Mesothelial cell of epicardium (in vitro differentiated cells): ENCODE measurements at regions not wholly inside any gene's neighbourhood (a gene's known extent, or its start where the extent isn't known, plus 50 kb on each side); places are given as distances from the start of the nearest gene placed in this dataset.

Experiments used
- DNase-seq, 2 experiments: peaks; one replicate each; pipeline ENCODE4 v3.0.0; 2021; ENCODE audit warnings: low spot score in 2 of 2; ENCODE audit not compliant: unreplicated experiment in 2 of 2
- H3K27ac Mint-ChIP-seq: 2 replicates; pipeline ENCODE4 v1.8.0; 2021; ENCODE audit warnings: mixed read lengths
- H3K27me3 Mint-ChIP-seq: 2 replicates; pipeline ENCODE4 v1.8.0; 2021; ENCODE audit warnings: low read depth, mixed read lengths
- H3K36me3 Mint-ChIP-seq: 2 replicates; pipeline ENCODE4 v1.8.0; 2021; ENCODE audit warnings: mixed read lengths
- H3K4me1 Mint-ChIP-seq: 2 replicates; pipeline ENCODE4 v1.8.0; 2021; ENCODE audit warnings: mixed read lengths
- H3K4me3 Mint-ChIP-seq: 2 replicates; pipeline ENCODE4 v1.8.0; 2021; ENCODE audit warnings: mild to moderate bottlenecking, moderate library complexity, mixed read lengths
- H3K9me3 Mint-ChIP-seq: 2 replicates; pipeline ENCODE4 v1.8.0; 2021; ENCODE audit warnings: mixed read lengths
- TF ChIP-seq, protein P1 (sequence below): fragments of 200-600 bp; sonication (generic); IDR thresholded peaks from one replicate; pipeline ENCODE4 v1.5.0; 2021; ENCODE audit warnings: antibody characterized with exemption; ENCODE audit not compliant: unreplicated experiment

DNA sequence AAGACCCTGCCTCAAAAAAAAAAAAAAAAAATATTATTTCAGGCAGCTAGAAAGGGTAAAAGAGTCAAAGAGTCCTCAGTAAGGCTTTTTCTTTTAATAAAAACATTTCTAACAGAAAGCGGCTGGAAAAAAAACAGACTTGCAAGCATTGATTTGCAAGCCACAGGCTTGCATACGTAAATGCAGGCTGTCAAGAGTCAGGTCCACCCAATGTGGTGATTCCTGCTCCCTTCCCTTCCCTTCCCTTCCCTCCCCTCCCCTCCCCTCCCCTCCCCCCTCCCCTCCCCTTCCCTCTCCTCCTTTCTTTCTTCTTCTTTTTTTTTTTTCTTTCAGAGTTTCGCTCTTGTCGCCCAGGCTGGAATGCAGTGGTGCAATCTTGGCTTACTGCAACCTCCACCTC, 74.4 kb upstream of the GULP1 start:
- TF ChIP-seq, protein P1, sequence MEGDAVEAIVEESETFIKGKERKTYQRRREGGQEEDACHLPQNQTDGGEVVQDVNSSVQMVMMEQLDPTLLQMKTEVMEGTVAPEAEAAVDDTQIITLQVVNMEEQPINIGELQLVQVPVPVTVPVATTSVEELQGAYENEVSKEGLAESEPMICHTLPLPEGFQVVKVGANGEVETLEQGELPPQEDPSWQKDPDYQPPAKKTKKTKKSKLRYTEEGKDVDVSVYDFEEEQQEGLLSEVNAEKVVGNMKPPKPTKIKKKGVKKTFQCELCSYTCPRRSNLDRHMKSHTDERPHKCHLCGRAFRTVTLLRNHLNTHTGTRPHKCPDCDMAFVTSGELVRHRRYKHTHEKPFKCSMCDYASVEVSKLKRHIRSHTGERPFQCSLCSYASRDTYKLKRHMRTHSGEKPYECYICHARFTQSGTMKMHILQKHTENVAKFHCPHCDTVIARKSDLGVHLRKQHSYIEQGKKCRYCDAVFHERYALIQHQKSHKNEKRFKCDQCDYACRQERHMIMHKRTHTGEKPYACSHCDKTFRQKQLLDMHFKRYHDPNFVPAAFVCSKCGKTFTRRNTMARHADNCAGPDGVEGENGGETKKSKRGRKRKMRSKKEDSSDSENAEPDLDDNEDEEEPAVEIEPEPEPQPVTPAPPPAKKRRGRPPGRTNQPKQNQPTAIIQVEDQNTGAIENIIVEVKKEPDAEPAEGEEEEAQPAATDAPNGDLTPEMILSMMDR: no peak
- H3K27ac Mint-ChIP-seq: no peak overlapping the region
- no peaks in the 10 kb centered on the region for H3K9me3 Mint-ChIP-seq
- no peaks in the 10 kb centered on the region for H3K36me3 Mint-ChIP-seq
- H3K27me3 Mint-ChIP-seq: no peaks in the 10 kb centered on the region
- H3K4me1 Mint-ChIP-seq: peaks cover 16% of the 10 kb centered on the region
- no peak overlapping the region for H3K4me3 Mint-ChIP-seq
- no peak for DNase-seq

DNA sequence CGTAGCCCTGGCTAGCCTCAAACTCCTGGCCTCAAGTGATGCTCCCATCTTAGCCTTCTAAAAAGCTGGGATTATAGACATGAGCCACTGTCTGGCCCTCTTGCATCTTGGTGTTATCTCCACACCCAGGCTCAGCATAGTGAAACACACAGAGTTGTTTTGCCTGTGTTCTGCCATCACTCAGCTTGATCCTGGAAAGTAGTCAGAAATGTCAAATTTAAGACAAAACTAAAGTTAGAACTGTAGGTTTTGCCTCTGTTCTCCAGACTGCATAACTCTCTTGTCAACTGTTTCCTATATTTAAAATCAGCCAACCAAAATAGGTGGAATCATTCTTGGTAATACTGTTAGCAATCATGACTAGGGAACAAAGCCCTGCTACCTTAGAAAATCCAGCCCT, 72.1 kb upstream of the GULP1 start:
- peaks cover 5% of the 10 kb centered on the region for H3K9me3 Mint-ChIP-seq
- DNase-seq: no peak
- H3K27ac Mint-ChIP-seq: peak overlapping the region; percentile 88
- peaks cover 24% of the 10 kb centered on the region for H3K4me1 Mint-ChIP-seq
- no peaks in the 10 kb centered on the region for H3K27me3 Mint-ChIP-seq
- H3K36me3 Mint-ChIP-seq: no peaks in the 10 kb centered on the region
- TF ChIP-seq, protein P1: no peak
- H3K4me3 Mint-ChIP-seq: no peak overlapping the region

DNA sequence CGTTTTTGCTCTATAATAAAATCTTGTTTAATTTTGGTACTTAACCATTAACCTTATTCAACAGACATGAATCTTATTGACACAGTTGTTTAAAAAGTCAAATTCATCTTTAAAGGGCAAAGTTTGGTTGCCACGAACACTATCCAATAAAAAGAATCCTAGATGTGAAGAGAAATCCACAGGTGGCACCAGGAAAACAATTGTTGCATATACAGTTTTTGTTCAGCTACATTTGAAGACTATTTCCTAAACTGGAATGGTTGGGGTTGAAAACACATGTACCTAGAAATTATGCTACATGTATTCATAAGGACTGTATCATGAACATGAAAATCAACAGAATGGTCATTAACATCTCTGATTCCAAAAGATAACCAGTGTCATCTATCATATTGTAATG, 71.1 kb upstream of the GULP1 start:
- no peaks in the 10 kb centered on the region for H3K27me3 Mint-ChIP-seq
- no peak overlapping the region for H3K27ac Mint-ChIP-seq
- no peaks in the 10 kb centered on the region for H3K36me3 Mint-ChIP-seq
- no peak for DNase-seq
- TF ChIP-seq, protein P1: no peak
- peaks cover 29% of the 10 kb centered on the region for H3K4me1 Mint-ChIP-seq
- peaks cover 5% of the 10 kb centered on the region for H3K9me3 Mint-ChIP-seq
- H3K4me3 Mint-ChIP-seq: no peak overlapping the region

DNA sequence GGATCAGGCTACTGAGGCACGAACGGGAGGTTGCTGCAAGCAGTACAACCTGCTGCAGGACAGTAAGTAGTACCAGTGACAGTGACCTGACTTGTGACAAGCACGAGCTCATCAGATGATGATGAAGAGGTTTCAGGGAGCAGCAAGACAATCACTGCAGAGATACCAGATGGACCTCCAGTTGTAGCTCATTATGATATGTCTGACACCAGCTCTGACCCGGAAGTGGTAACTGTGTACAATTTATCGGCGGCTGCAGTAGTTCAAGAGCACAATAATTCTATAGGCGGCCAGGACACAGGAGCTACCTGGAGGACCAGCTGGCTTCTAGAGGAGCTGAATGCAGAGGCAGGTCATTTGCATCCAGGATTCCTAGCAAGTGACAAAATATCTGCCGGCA, 64.0 kb upstream of the GULP1 start:
- Mint-ChIP-seq H3K4me1 (peaks cover 13% of the 10 kb centered on the region), H3K27ac (no peak overlapping the region), H3K27me3 (no peaks in the 10 kb centered on the region), H3K9me3 (peaks cover 22% of the 10 kb centered on the region), H3K4me3 (no peak overlapping the region), H3K36me3 (peaks cover 3% of the 10 kb centered on the region)
- TF ChIP-seq, protein P1: no peak
- no peak for DNase-seq

DNA sequence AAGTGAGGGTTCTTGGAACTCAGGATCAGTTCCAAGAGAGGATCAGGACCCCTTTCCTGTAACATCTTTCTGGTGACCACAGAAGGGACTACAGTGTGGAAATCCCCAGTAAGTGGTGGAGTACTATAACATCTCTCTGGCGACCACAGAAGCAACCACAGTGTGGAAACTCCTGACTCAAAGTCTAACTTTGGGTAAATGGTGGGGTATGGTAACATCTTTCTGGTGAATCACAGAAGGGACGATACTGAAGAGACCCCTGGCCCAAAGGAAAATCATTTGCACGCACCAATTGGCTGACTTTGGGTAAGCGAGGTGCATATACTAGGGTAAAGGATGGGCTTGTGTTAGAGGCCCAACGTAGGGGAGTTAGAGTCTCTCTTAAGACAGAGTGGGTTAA, 56.3 kb upstream of the GULP1 start:
- H3K36me3 Mint-ChIP-seq: peaks cover 13% of the 10 kb centered on the region
- DNase-seq: no peak
- TF ChIP-seq, protein P1: no peak
- no peaks in the 10 kb centered on the region for H3K4me1 Mint-ChIP-seq
- H3K27ac Mint-ChIP-seq: no peak overlapping the region
- H3K27me3 Mint-ChIP-seq: no peaks in the 10 kb centered on the region
- peaks cover 37% of the 10 kb centered on the region for H3K9me3 Mint-ChIP-seq
- no peak overlapping the region for H3K4me3 Mint-ChIP-seq

DNA sequence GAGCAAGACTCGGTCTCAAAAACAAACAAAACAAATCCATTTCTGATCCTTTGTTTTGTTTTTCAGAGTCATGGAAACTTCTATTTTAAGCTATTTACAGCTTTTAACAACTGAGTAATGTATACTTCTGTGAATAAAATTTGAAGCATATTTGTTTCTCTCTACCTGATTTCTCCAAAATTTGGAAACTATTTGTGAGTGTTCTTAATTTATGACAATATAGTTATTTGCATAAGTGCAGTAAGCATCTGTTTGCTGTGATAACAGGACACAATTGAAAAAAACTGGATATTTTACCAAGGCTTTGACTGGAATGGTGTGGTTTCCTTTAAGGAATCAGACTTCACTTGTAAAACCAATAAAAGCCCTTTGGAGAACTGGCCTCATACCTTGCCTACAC, 53.3 kb upstream of the GULP1 start:
- Mint-ChIP-seq H3K36me3 (peaks cover 13% of the 10 kb centered on the region), H3K9me3 (peaks cover 34% of the 10 kb centered on the region), H3K27ac (no peak overlapping the region), H3K4me1 (no peaks in the 10 kb centered on the region), H3K27me3 (no peaks in the 10 kb centered on the region), H3K4me3 (no peak overlapping the region)
- DNase-seq: no peak
- TF ChIP-seq, protein P1: no peak
